Esophagus muscularis mucosa (tissue), 4 donors: ENCODE measurements at regions not wholly inside any gene's neighbourhood (a gene's known extent, or its start where the extent isn't known, plus 50 kb on each side); places are given as distances from the start of the nearest gene placed in this dataset.

Experiments used
- DNase-seq: peaks from one replicate; pipeline ENCODE4 v3.0.0-alpha.2; 2017; ENCODE audit errors: extremely low spot score
- H3K27ac ChIP-seq, 4 donors: fragments of 200-600 bp; sonication (generic); replicated peaks in 1 of 4; 1 replicate in 3 of 4; 2 replicates in 1 of 4; pipeline ENCODE4 v1.5.1; 2016 to 2019; ENCODE audit warnings: mild to moderate bottlenecking in 1 of 4
- H3K27me3 ChIP-seq, 4 donors: fragments of 200-600 bp; sonication (generic); one replicate each; pipeline versions ENCODE4 v1.5.1 to v1.6.0; 2016 to 2019
- H3K36me3 ChIP-seq, 4 donors: fragments of 200-600 bp; sonication (generic); one replicate each; pipeline ENCODE4 v1.5.1; 2016 to 2019
- H3K4me1 ChIP-seq, 4 donors: fragments of 200-600 bp; sonication (generic); one replicate each; pipeline ENCODE4 v1.5.1; 2016 to 2019
- H3K4me3 ChIP-seq, 4 donors: fragments of 200-600 bp; sonication (generic); 1 replicate in 2 of 4; 2 replicates in 2 of 4; pipeline ENCODE4 v1.5.1; 2016 to 2019; ENCODE audit warnings: mild to moderate bottlenecking in 4 of 4, moderate library complexity in 1 of 4
- H3K9me3 ChIP-seq, 4 donors: fragments of 200-600 bp; sonication (generic); 1 replicate in 3 of 4; 2 replicates in 1 of 4; pipeline ENCODE4 v1.5.1; 2016 to 2019
- EP300 ChIP-seq: sonication (generic); formaldehyde crosslinking; IDR thresholded peaks from one replicate; pipeline ENCODE4 v1.6.1; 2017; ENCODE audit warnings: antibody characterized with exemption
- POLR2A ChIP-seq: fragments of 450-650 bp; IDR thresholded peaks from one replicate; pipeline ENCODE4 v1.6.1; 2017; ENCODE audit warnings: antibody characterized with exemption, moderate library complexity, mild to moderate bottlenecking, low read depth
- POLR2AphosphoS5 ChIP-seq, 2 donors: sonication (generic); formaldehyde crosslinking; IDR thresholded peaks; one replicate each; pipeline ENCODE4 v1.6.1; 2017; ENCODE audit warnings: antibody characterized with exemption in 2 of 2
- WGBS: methylation state at CpG from one replicate; pipeline ENCODE4 v1.1.5; 2018; 5-methylcytosine and 5-hydroxymethylcytosine counted together
- intact Hi-C: fragments of 100-400 bp; cut with DNase I; formaldehyde crosslinking; loops from one replicate; pipeline ENCODE4 v1.15.1; 2023
- TF ChIP-seq, protein P1 (sequence below), 3 experiments: fragments of 200-600 bp in 2 of 3; fragments of 450-650 bp in 1 of 3; sonication (generic) in 2 of 3; IDR thresholded peaks; one replicate each; pipeline ENCODE4 v1.5.1; 2017 to 2019; ENCODE audit warnings: antibody characterized with exemption in 3 of 3, mild to moderate bottlenecking in 2 of 3, moderate library complexity in 1 of 3

DNA sequence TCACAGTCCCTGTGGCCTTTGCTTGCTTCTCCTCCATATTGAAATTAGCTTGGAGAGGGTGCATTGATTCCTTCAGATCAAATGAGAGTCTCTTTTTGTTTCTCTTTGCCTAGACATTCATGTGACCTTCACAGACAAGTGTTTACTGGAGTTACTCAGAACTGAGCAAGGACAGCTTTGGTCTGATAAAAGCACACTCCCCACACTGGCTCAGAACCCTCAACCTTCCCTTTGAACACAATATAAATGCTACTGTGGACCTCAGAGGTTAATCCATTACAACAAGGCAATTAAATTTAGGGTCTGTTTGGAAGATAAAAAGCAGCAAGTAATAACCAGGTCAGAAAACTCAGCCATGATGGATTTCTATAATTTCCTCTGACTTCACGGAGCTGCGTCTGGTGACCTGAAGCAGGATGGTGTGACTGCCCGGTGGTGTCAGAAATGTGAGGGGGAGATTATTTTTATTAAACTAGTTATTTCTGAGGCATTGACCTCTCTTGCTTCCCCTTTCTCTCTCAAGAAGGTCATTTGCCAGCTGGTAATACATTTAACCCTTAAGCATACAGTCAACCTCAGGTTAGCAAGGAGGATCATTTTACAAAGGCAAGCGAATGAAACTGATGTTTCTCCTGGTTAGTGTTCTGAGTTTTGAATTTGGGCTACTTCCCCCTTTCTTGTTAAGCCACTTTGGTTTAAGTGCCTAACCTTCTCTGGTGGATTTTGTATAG is 208.2 kb downstream of the CLIC5 start:
- H3K9me3 ChIP-seq = peaks cover 0 to 8% (median 0%) of the 10 kb centered on the region in 4 donors
- TF ChIP-seq POLR2AphosphoS5 (IDR thresholded peaks at IDR 0.05) (no peak), POLR2A (no peak), EP300 (no peak)
- TF ChIP-seq, protein P1, sequence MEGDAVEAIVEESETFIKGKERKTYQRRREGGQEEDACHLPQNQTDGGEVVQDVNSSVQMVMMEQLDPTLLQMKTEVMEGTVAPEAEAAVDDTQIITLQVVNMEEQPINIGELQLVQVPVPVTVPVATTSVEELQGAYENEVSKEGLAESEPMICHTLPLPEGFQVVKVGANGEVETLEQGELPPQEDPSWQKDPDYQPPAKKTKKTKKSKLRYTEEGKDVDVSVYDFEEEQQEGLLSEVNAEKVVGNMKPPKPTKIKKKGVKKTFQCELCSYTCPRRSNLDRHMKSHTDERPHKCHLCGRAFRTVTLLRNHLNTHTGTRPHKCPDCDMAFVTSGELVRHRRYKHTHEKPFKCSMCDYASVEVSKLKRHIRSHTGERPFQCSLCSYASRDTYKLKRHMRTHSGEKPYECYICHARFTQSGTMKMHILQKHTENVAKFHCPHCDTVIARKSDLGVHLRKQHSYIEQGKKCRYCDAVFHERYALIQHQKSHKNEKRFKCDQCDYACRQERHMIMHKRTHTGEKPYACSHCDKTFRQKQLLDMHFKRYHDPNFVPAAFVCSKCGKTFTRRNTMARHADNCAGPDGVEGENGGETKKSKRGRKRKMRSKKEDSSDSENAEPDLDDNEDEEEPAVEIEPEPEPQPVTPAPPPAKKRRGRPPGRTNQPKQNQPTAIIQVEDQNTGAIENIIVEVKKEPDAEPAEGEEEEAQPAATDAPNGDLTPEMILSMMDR (IDR thresholded peaks at IDR 0.05) = no peak
- WGBS = 73% methylated on average over 4 of the region's 4 CpGs
- no peaks in the 10 kb centered on the region for H3K36me3 ChIP-seq
- H3K4me3 ChIP-seq = no peak overlapping the region
- no peaks in the 10 kb centered on the region for H3K4me1 ChIP-seq
- DNase-seq = no peak
- no peak overlapping the region for H3K27ac ChIP-seq
- intact Hi-C loops = no loop called here
- no peaks in the 10 kb centered on the region for H3K27me3 ChIP-seq

DNA sequence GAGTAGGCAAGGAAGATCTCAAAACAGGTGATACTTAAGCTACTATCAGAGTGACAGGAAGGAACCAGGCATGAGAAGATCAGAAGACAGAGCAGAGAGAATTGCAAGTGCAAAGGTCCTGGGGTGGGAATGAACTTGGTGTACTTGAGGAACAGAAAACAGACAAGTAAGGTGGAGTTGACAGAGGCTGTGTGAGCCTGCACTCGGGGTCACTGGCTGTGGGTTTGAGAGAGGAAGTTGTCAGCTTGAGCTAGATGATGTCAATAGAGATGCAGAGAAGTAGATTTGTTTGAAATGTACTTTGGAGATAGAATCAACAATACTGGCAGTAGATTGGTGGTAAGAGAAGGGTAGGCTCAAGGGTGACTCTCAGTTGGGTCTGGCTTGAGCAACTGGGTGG is 209.5 kb downstream of the CLIC5 start:
- no peaks in the 10 kb centered on the region for H3K4me1 ChIP-seq
- H3K27ac ChIP-seq = no peak overlapping the region
- no peak overlapping the region for H3K4me3 ChIP-seq
- H3K9me3 ChIP-seq = peaks cover 0 to 8% (median 0%) of the 10 kb centered on the region in 4 donors
- 40% methylated on average over 1 of the region's 1 CpG for WGBS
- intact Hi-C loops = no loop called here
- TF ChIP-seq EP300 (no peak), POLR2AphosphoS5 (IDR thresholded peaks at IDR 0.05) (no peak), POLR2A (no peak)
- TF ChIP-seq, protein P1 (IDR thresholded peaks at IDR 0.05) = no peak
- no peak for DNase-seq
- H3K36me3 ChIP-seq = no peaks in the 10 kb centered on the region
- no peaks in the 10 kb centered on the region for H3K27me3 ChIP-seq

DNA sequence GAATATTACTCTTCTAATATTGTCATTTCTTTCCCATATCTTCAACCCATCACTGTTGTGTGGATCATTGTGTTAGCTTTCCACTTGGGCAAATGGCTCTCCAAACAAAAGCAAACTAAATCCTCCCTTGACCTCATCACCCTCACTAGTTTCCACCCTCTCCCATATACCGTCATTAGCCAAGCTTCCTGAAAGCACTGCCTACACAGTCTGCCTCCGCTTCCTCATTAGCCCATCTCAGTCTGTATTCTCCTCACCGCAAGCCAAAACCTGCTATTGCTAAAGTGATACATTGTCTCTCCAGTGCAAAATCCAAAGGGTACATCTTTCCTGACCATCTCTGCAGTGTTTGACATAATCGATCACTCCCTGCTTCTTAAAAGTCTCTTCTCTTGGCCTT is 212.6 kb downstream of the CLIC5 start:
- TF ChIP-seq EP300 = no peak
- TF ChIP-seq, protein P1 (IDR thresholded peaks at IDR 0.05) = no peak
- no peak for TF ChIP-seq POLR2AphosphoS5 (IDR thresholded peaks at IDR 0.05)
- no peaks in the 10 kb centered on the region for H3K36me3 ChIP-seq
- 83% methylated on average over 4 of the region's 4 CpGs for WGBS
- H3K27ac ChIP-seq = no peak overlapping the region
- intact Hi-C loops = no loop called here
- DNase-seq = no peak
- H3K9me3 ChIP-seq = peaks cover 0 to 8% (median 0%) of the 10 kb centered on the region in 4 donors
- H3K4me1 ChIP-seq = no peaks in the 10 kb centered on the region
- no peaks in the 10 kb centered on the region for H3K27me3 ChIP-seq
- H3K4me3 ChIP-seq = no peak overlapping the region

DNA sequence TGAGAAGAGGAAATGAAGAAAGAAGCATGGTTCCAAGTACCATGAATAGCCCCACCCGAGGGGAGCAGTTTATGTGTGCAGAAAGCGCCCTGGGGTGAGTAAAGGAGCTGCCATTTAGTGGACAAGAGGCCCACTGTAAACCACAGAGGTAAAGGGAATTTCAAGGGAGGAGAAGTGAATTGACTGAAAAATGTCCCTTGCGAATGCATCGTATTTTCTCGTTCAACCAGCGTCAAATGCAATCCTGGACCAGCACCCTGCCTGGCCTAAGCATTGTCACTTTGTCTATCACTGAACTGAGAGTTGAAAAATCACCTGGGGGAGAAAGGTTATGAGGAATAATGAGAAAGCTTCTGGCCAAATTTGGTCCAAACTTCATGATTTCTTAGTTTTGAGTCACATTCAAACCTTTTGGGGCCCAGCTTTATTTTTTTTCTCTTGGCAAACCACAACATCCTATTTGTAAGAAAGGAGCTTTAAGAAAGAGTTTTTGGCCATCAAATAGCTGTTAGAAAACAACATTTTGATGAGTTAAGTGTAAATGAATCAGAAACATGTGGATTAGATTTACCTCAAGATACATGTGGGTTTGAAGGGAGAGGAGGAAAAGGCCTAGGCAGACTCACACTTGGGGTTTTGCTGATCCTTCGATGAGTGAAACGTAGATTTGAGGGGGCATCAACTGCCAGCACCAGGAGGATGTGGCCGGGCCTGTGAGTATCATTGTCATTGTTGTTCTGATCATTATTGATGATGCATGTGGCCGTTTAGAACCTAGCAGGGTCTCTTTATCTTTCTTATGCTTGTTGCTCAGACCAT is 214.0 kb downstream of the CLIC5 start:
- no peaks in the 10 kb centered on the region for H3K27me3 ChIP-seq
- TF ChIP-seq EP300 (no peak), POLR2AphosphoS5 (IDR thresholded peaks at IDR 0.05) (no peak), POLR2A (no peak)
- TF ChIP-seq, protein P1 (IDR thresholded peaks at IDR 0.05) = no peak
- H3K9me3 ChIP-seq = peaks cover 0 to 8% (median 0%) of the 10 kb centered on the region in 4 donors
- intact Hi-C loops = no loop called here
- no peak overlapping the region for H3K27ac ChIP-seq
- DNase-seq = no peak
- H3K36me3 ChIP-seq = no peaks in the 10 kb centered on the region
- no peak overlapping the region for H3K4me3 ChIP-seq
- WGBS = 74% methylated on average over 10 of the region's 10 CpGs
- no peaks in the 10 kb centered on the region for H3K4me1 ChIP-seq
